AG04450 (cell line): ENCODE measurements at regions not wholly inside any gene's neighbourhood (a gene's known extent, or its start where the extent isn't known, plus 50 kb on each side); places are given as distances from the start of the nearest gene placed in this dataset.

Experiments used
- CTCF ChIA-PET: fragments of 300-600, 350-600 bp; formaldehyde crosslinking; extraction: SDS; loops from one replicate; lab custom pipeline; 2022; ENCODE audit warnings: antibody characterized with exemption, inconsistent platforms; lab: Charles Lee
- POLR2A ChIA-PET: fragments of 350-600 bp; formaldehyde crosslinking; extraction: SDS; loops from one replicate; lab custom pipeline; 2021; ENCODE audit warnings: antibody characterized with exemption, inconsistent platforms; lab: Yijun Ruan, JAX
- DNase-seq: peaks from one replicate; pipeline ENCODE4 v3.0.0-alpha.2; 2011; ENCODE audit warnings: low read depth, low spot score
- H3K27ac ChIP-seq: one replicate; pipeline ENCODE4 v1.5.1; 2012; ENCODE audit warnings: low read depth, low read length, control low read depth
- H3K27me3 ChIP-seq: one replicate; pipeline ENCODE4 v1.6.0; 2012; ENCODE audit warnings: low read length; ENCODE audit not compliant: control insufficient read depth, insufficient read depth
- H3K4me3 ChIP-seq: 2 replicates; pipeline ENCODE4 v1.5.1; 2011; ENCODE audit warnings: mild to moderate bottlenecking, low read depth, low read length, control low read depth
- H3K9me3 ChIP-seq: 2 replicates; pipeline ENCODE4 v1.5.1; 2012; ENCODE audit warnings: low read length; ENCODE audit not compliant: control insufficient read depth, insufficient read depth
- TF ChIP-seq, protein P1 (sequence below): IDR thresholded peaks from 2 replicates; pipeline ENCODE4 v1.5.1; 2011; ENCODE audit warnings: low read depth, low read length, control low read depth, inconsistent platforms

DNA sequence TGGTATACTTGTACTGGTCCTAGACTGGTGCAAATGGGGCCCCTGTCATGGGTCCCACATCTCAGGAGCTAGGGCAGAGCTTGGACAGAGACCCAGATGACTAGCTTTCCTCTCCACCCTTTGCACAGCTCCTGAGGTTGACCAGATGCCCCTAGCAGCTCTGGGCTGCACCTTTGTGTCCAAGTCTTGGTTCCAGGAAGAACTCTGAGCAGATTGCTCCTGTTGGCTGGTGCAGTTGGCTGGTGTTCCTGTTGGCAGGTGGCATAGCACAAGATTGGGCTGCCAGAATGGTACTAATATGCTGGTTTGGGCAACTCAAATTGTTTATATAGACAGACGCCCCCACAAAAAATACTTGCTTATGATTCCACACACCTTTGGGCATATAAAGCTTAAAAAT lies 89.4 kb upstream of the EZR start:
- TF ChIP-seq, protein P1, sequence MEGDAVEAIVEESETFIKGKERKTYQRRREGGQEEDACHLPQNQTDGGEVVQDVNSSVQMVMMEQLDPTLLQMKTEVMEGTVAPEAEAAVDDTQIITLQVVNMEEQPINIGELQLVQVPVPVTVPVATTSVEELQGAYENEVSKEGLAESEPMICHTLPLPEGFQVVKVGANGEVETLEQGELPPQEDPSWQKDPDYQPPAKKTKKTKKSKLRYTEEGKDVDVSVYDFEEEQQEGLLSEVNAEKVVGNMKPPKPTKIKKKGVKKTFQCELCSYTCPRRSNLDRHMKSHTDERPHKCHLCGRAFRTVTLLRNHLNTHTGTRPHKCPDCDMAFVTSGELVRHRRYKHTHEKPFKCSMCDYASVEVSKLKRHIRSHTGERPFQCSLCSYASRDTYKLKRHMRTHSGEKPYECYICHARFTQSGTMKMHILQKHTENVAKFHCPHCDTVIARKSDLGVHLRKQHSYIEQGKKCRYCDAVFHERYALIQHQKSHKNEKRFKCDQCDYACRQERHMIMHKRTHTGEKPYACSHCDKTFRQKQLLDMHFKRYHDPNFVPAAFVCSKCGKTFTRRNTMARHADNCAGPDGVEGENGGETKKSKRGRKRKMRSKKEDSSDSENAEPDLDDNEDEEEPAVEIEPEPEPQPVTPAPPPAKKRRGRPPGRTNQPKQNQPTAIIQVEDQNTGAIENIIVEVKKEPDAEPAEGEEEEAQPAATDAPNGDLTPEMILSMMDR, result no peak
- no peak for DNase-seq
- CTCF ChIA-PET, result interaction anchor here (0.6 kb wide), 1 partner anchor 217 kb away, joined by 3 read pairs; no protein-coding TSS in a partner anchor
- POLR2A ChIA-PET, result no interaction called here
- Histone ChIP-seq H3K27me3 (no peaks in the 10 kb centered on the region), H3K9me3 (peaks cover 7% of the 10 kb centered on the region), H3K4me3 (no peak overlapping the region), H3K27ac (no peak overlapping the region)

DNA sequence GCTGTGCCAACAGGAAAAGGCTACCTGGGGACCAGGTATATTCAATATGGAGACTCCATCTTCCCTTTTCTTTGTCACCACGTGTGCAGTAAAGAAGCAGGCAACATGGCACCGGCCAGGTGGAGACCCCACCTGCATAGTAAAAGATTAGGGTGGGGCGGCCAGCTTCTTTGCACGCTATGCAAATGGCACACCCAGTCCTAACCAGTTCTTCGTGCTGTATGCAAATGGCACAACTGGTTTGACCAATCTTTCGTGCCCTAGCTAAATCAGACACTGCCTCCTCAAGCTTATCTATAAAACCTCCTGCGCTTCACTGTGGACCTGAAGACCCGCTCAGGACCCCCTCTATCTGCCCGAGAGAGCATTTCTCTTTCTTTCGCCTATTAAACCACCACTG lies 88.8 kb upstream of the EZR start:
- no peaks in the 10 kb centered on the region for H3K27me3 ChIP-seq
- peaks cover 7% of the 10 kb centered on the region for H3K9me3 ChIP-seq
- no peak overlapping the region for H3K27ac ChIP-seq
- TF ChIP-seq, protein P1, result no peak
- ChIA-PET CTCF (no interaction called here), POLR2A (no interaction called here)
- no peak for DNase-seq
- no peak overlapping the region for H3K4me3 ChIP-seq

DNA sequence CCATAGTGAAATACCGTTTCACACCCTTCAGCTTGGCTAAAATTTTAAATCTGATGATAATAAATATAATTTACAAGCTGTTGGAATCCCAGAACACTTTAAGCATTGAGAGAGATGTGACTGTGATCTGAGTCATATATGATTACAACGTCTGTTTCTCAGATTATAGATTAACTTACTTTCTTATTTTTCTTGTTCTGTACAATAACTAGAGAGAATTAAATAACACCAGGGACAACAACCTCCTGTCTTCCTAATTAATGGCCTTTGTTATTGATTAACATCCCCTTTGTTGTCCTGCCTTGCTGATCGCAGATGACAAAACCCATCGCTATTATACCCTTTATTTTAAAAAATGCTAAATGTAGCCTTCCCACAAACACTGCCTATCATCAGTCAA lies 87.8 kb upstream of the EZR start:
- TF ChIP-seq, protein P1, result no peak
- no peak overlapping the region for H3K4me3 ChIP-seq
- no peaks in the 10 kb centered on the region for H3K27me3 ChIP-seq
- no peak for DNase-seq
- H3K9me3 ChIP-seq, result peaks cover 7% of the 10 kb centered on the region
- ChIA-PET POLR2A (no interaction called here), CTCF (no interaction called here)
- no peak overlapping the region for H3K27ac ChIP-seq

- DNase-seq, result no peak
- POLR2A ChIA-PET, result no interaction called here
- TF ChIP-seq, protein P1, result no peak
- Histone ChIP-seq H3K27ac (no peak overlapping the region), H3K27me3 (no peaks in the 10 kb centered on the region), H3K4me3 (no peak overlapping the region), H3K9me3 (peaks cover 7% of the 10 kb centered on the region)
- CTCF ChIA-PET, result no interaction called here
These were observed 86.1 kb upstream of the EZR start for GRCh38 chr6:158905277-158905676.

DNA sequence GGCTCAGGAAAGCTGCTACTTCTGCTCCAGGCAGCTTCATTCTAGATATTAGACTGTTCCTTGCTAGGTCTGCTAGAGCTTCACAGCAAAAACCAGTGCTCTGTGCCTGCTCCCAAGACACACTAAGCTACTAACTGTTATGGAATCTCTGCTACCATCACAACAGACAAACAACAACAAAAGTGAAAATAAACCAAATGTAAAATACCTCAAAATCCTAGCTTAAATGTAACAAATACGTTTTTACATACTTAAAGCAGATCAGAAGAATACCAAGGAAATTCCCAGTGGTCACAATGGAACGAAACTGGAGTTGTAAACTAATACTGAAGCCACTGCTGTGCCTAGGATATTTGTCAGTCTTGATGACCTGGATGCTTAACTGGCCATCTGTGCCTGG lies 84.6 kb upstream of the EZR start:
- H3K27me3 ChIP-seq, result no peaks in the 10 kb centered on the region
- POLR2A ChIA-PET, result no interaction called here
- CTCF ChIA-PET, result interaction anchor here (0.7 to 0.9 kb wide), 2 partner anchors 9 to 29 kb away, joined by 3 read pairs; no protein-coding TSS in a partner anchor

More for the DNA sequence above, 84.6 kb upstream of the EZR start:
- H3K4me3 ChIP-seq, result no peak overlapping the region
- H3K9me3 ChIP-seq, result peaks cover 3% of the 10 kb centered on the region; the same call in 1 of the 2 replicates
- TF ChIP-seq, protein P1, result no peak
- no peak for DNase-seq
- no peak overlapping the region for H3K27ac ChIP-seq
